ENCODE measurements at regions not wholly inside any gene's neighbourhood (a gene's known extent, or its start where the extent isn't known, plus 50 kb on each side); places are given as distances from the start of the nearest gene placed in this dataset.

GRCh38 chr12:30048371-30048770 lies 264.6 kb upstream of the TMTC1 start:
- H3K4me3 ChIP-seq (ENCODE audit: low read length, poor library complexity, severe bottlenecking), result no peak overlapping the region
- no peak overlapping the region for H3K4me2 ChIP-seq (ENCODE audit: low read depth, low read length, poor library complexity, severe bottlenecking)
- TF ChIP-seq EZH2phosphoT487 (IDR thresholded peaks at IDR 0.05; ENCODE audit: borderline replicate concordance), result no peak
- no peak for TF ChIP-seq CTCF (conservative IDR thresholded peaks at IDR 0.05; ENCODE audit: low read length)
- H2AFZ ChIP-seq (ENCODE audit: low read length), result no peak overlapping the region
- H3K9me2 ChIP-seq (replicated peaks; ENCODE audit: low read depth, low read length), result no peaks in the 10 kb centered on the region
- H3K79me2 ChIP-seq (ENCODE audit: insufficient read depth, low read length), result no peaks in the 10 kb centered on the region
- H4K20me1 ChIP-seq (ENCODE audit: insufficient read depth, low read length, poor library complexity, severe bottlenecking), result no peaks in the 10 kb centered on the region
- no peaks in the 10 kb centered on the region for H3K4me1 ChIP-seq (ENCODE audit: insufficient read depth, low read length, poor library complexity, severe bottlenecking)
- H3K36me3 ChIP-seq (ENCODE audit: insufficient read depth, low read length), result no peaks in the 10 kb centered on the region
- no peaks in the 10 kb centered on the region for H3F3A ChIP-seq (ENCODE audit: low read depth)
- H3K9me3 ChIP-seq (ENCODE audit: insufficient read depth, low read depth, low read length), result no peaks in the 10 kb centered on the region; the same call in 1 of the 2 replicates
- no peak overlapping the region for H3K9ac ChIP-seq (ENCODE audit: low read depth, low read length, poor library complexity, severe bottlenecking)
- H3K27me3 ChIP-seq (ENCODE audit: insufficient read depth, low read length, poor library complexity, severe bottlenecking), result no peaks in the 10 kb centered on the region

- Histone ChIP-seq H3F3A (ENCODE audit: low read depth) (no peaks in the 10 kb centered on the region), H3K4me2 (ENCODE audit: low read depth, low read length, poor library complexity, severe bottlenecking) (no peak overlapping the region), H2AFZ (ENCODE audit: low read length) (no peak overlapping the region)
These were observed 263.9 kb upstream of the TMTC1 start for GRCh38 chr12:30047516-30048254.

GRCh38 chr12:30046376-30046775 lies 262.6 kb upstream of the TMTC1 start:
- TF ChIP-seq EZH2phosphoT487 (IDR thresholded peaks at IDR 0.05; ENCODE audit: borderline replicate concordance) (no peak), CTCF (conservative IDR thresholded peaks at IDR 0.05; ENCODE audit: low read length) (no peak)
- no peak overlapping the region for H3K4me3 ChIP-seq (ENCODE audit: low read length, poor library complexity, severe bottlenecking)
- H3K9me3 ChIP-seq (ENCODE audit: insufficient read depth, low read depth, low read length), result no peaks in the 10 kb centered on the region; the same call in 1 of the 2 replicates
- no peak overlapping the region for H2AFZ ChIP-seq (ENCODE audit: low read length)
- H3K4me1 ChIP-seq (ENCODE audit: insufficient read depth, low read length, poor library complexity, severe bottlenecking), result no peaks in the 10 kb centered on the region
- no peaks in the 10 kb centered on the region for H3K36me3 ChIP-seq (ENCODE audit: insufficient read depth, low read length)
- no peaks in the 10 kb centered on the region for H3K27me3 ChIP-seq (ENCODE audit: insufficient read depth, low read length, poor library complexity, severe bottlenecking)
- H3K9ac ChIP-seq (ENCODE audit: low read depth, low read length, poor library complexity, severe bottlenecking), result no peak overlapping the region
- no peaks in the 10 kb centered on the region for H3K9me2 ChIP-seq (replicated peaks; ENCODE audit: low read depth, low read length)
- no peaks in the 10 kb centered on the region for H3F3A ChIP-seq (ENCODE audit: low read depth)
- no peak overlapping the region for H3K4me2 ChIP-seq (ENCODE audit: low read depth, low read length, poor library complexity, severe bottlenecking)
- no peaks in the 10 kb centered on the region for H4K20me1 ChIP-seq (ENCODE audit: insufficient read depth, low read length, poor library complexity, severe bottlenecking)
- H3K79me2 ChIP-seq (ENCODE audit: insufficient read depth, low read length), result no peaks in the 10 kb centered on the region

More at GRCh38 chr12:30047516-30048254, 263.9 kb upstream of the TMTC1 start:
- Histone ChIP-seq H4K20me1 (ENCODE audit: insufficient read depth, low read length, poor library complexity, severe bottlenecking) (no peaks in the 10 kb centered on the region), H3K9me2 (replicated peaks; ENCODE audit: low read depth, low read length) (no peaks in the 10 kb centered on the region), H3K9me3 (ENCODE audit: insufficient read depth, low read depth, low read length) (no peaks in the 10 kb centered on the region; the same call in 1 of the 2 replicates), H3K4me1 (ENCODE audit: insufficient read depth, low read length, poor library complexity, severe bottlenecking) (no peaks in the 10 kb centered on the region), H3K27me3 (ENCODE audit: insufficient read depth, low read length, poor library complexity, severe bottlenecking) (no peaks in the 10 kb centered on the region), H3K9ac (ENCODE audit: low read depth, low read length, poor library complexity, severe bottlenecking) (no peak overlapping the region), H3K79me2 (ENCODE audit: insufficient read depth, low read length) (no peaks in the 10 kb centered on the region), H3K4me3 (ENCODE audit: low read length, poor library complexity, severe bottlenecking) (no peak overlapping the region), H3K36me3 (ENCODE audit: insufficient read depth, low read length) (no peaks in the 10 kb centered on the region)
- no peak for TF ChIP-seq CTCF (conservative IDR thresholded peaks at IDR 0.05; ENCODE audit: low read length)
- no peak for TF ChIP-seq EZH2phosphoT487 (IDR thresholded peaks at IDR 0.05; ENCODE audit: borderline replicate concordance)

Data from Loucy (cell line).